Glutamatergic neuron (in vitro differentiated cells): ENCODE measurements at regions not wholly inside any gene's neighbourhood (a gene's known extent, or its start where the extent isn't known, plus 50 kb on each side); places are given as distances from the start of the nearest gene placed in this dataset.
A peak's percentile ranks its signal among the peaks of the same experiment; 100 is the strongest.

Experiments
- DNase-seq: peaks from one replicate; pipeline ENCODE4 v3.0.0; 2022
- H3K27ac Mint-ChIP-seq: one replicate; pipeline ENCODE4 v1.8.0; 2020; ENCODE audit warnings: mild to moderate bottlenecking, mixed read lengths, inconsistent platforms; ENCODE audit not compliant: unreplicated experiment
- H3K27me3 Mint-ChIP-seq: one replicate; pipeline ENCODE4 v1.8.0; 2020; ENCODE audit warnings: mild to moderate bottlenecking, moderate library complexity, mixed read lengths, inconsistent platforms; ENCODE audit not compliant: unreplicated experiment
- H3K36me3 Mint-ChIP-seq: one replicate; pipeline ENCODE4 v1.8.0; 2020; ENCODE audit warnings: mild to moderate bottlenecking, mixed read lengths, inconsistent platforms; ENCODE audit not compliant: unreplicated experiment
- H3K4me1 Mint-ChIP-seq: one replicate; pipeline ENCODE4 v1.8.0; 2020; ENCODE audit warnings: mild to moderate bottlenecking, low read depth, mixed read lengths, inconsistent platforms; ENCODE audit not compliant: unreplicated experiment
- H3K4me3 Mint-ChIP-seq: one replicate; pipeline ENCODE4 v1.8.0; 2020; ENCODE audit warnings: mild to moderate bottlenecking, mixed read lengths, inconsistent platforms; ENCODE audit not compliant: unreplicated experiment
- H3K9me3 Mint-ChIP-seq: one replicate; pipeline ENCODE4 v1.8.0; 2020; ENCODE audit warnings: mild to moderate bottlenecking, moderate library complexity, mixed read lengths, inconsistent platforms; ENCODE audit not compliant: unreplicated experiment
- TF ChIP-seq, protein P1 (sequence below): fragments of 200-600 bp; sonication (generic); IDR thresholded peaks from one replicate; pipeline ENCODE4 v1.5.0; 2021; ENCODE audit not compliant: partially characterized antibody, unreplicated experiment

DNA sequence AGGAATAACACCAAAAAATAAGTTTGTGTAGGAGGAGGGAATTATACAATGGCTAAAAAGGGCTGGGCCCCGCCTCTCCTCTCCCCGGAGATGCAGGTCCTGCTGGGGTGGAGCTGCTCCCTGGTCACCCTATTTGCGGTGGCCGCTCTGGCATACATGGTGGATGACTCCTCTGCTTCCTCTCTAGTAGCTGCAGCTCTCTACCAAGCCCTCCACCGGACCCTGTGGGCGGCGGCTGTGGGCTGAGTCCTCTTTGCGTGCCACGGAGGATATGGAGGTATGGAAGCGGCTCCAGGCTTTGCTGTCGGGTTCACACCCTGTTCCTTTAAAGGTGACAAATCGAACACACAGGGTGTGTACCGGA, 77.1 kb upstream of the SEC11C start:
- Mint-ChIP-seq H3K36me3 (no peaks in the 10 kb centered on the region), H3K4me1 (peaks cover 10% of the 10 kb centered on the region), H3K27me3 (peaks cover 6% of the 10 kb centered on the region), H3K9me3 (no peaks in the 10 kb centered on the region), H3K4me3 (no peak overlapping the region), H3K27ac (no peak overlapping the region)
- no peak for DNase-seq
- TF ChIP-seq, protein P1, sequence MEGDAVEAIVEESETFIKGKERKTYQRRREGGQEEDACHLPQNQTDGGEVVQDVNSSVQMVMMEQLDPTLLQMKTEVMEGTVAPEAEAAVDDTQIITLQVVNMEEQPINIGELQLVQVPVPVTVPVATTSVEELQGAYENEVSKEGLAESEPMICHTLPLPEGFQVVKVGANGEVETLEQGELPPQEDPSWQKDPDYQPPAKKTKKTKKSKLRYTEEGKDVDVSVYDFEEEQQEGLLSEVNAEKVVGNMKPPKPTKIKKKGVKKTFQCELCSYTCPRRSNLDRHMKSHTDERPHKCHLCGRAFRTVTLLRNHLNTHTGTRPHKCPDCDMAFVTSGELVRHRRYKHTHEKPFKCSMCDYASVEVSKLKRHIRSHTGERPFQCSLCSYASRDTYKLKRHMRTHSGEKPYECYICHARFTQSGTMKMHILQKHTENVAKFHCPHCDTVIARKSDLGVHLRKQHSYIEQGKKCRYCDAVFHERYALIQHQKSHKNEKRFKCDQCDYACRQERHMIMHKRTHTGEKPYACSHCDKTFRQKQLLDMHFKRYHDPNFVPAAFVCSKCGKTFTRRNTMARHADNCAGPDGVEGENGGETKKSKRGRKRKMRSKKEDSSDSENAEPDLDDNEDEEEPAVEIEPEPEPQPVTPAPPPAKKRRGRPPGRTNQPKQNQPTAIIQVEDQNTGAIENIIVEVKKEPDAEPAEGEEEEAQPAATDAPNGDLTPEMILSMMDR = no peak

DNA sequence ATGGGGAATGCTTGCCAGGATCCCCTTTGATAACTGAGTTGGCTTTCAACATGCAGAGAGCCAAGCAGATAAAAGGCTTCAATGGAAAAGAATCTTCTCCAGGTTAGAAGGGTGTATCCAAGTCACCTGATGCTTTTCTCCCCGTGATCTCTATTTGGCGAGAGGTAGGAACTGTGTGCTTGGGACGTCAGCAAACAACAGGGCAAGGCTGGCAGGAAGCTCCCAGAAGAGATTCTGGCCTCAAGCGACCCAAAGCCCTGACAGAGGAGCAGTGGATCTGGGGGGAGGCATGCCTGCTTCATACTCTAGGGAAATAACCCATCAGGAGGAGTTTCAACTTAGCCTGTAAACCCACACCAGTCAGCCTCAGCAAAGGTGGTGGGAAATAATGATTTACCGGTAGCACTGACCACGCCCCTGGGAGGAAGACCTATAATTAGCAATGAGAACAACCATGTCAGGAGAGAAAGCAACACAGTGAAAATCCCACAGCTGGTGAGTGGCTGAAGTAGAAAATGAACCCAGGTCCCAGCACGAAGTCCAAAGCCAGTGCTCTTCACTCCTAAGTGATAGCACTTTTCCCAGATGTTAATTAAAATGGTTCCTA, 76.3 kb upstream of the SEC11C start:
- H3K4me1 Mint-ChIP-seq = peaks cover 10% of the 10 kb centered on the region
- no peak overlapping the region for H3K4me3 Mint-ChIP-seq
- no peak for DNase-seq
- TF ChIP-seq, protein P1 = no peak
- H3K36me3 Mint-ChIP-seq = no peaks in the 10 kb centered on the region
- no peaks in the 10 kb centered on the region for H3K9me3 Mint-ChIP-seq
- peaks cover 6% of the 10 kb centered on the region for H3K27me3 Mint-ChIP-seq
- no peak overlapping the region for H3K27ac Mint-ChIP-seq

DNA sequence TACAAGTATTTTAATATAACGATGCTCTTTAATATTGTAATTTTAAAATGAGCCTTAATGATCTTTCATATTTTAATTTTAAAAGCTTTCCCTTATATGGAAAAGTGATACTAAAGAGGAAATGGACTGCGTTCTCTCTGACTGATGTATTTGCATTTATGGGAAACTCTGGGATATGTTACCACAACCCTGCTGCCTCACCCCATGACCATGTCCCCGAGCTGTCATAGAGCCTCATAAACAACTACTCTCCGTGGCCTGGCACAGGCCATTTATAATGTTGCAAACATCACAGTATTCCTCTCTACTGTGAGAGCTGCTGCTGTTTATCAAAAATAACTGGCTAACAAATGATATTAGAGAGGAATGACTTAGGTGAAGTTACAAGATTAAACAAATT, 75.8 kb upstream of the SEC11C start:
- H3K9me3 Mint-ChIP-seq = no peaks in the 10 kb centered on the region
- no peaks in the 10 kb centered on the region for H3K36me3 Mint-ChIP-seq
- no peak overlapping the region for H3K4me3 Mint-ChIP-seq
- H3K27ac Mint-ChIP-seq = no peak overlapping the region
- DNase-seq = no peak
- H3K27me3 Mint-ChIP-seq = peaks cover 6% of the 10 kb centered on the region
- TF ChIP-seq, protein P1 = no peak
- H3K4me1 Mint-ChIP-seq = peaks cover 10% of the 10 kb centered on the region

DNA sequence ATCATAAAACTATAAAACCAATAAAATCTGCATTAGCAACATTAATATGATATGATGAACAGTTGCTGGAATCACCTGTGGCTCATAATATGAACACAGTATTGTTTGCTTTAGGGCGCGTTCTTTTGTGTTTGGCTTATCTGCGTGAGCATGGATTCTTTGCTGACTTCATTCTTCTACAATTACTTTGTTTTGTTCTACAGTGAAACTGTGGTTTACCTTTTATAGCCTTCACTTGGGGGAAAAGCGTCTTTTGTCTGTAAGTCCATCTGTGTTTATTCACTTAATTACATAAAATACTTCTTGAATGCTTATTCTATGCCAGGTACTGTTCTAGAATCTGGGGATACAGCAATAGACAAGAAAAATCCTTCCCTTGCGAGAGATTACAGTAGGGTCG, 74.0 kb upstream of the SEC11C start:
- Mint-ChIP-seq H3K27ac (no peak overlapping the region), H3K27me3 (peaks cover under 1% of the 10 kb centered on the region)

DNA sequence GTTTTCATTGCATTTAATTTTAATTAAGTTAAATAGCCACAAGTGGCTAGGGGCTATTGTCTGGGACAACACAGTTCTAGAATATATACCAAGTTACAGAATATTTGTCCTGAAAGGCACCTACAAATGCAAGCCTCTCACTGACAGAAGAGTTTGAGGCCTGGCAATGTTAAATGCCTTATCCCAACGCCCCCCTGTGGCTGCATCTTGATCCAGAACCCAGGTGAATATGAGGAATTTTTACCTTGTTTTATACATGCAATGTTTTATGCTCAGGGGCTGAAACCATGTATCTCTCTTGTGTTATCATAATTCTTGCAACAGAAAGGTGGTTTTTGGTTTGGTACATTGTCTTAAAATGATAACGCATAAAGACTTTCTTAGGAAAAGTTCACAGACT, 71.8 kb upstream of the SEC11C start:
- no peak overlapping the region for H3K27ac Mint-ChIP-seq
- no peak overlapping the region for H3K4me3 Mint-ChIP-seq
- no peaks in the 10 kb centered on the region for H3K36me3 Mint-ChIP-seq
- H3K9me3 Mint-ChIP-seq = no peaks in the 10 kb centered on the region
- DNase-seq = peak; percentile 40
- TF ChIP-seq, protein P1 = peak; percentile 19
- peaks cover 4% of the 10 kb centered on the region for H3K4me1 Mint-ChIP-seq
- no peaks in the 10 kb centered on the region for H3K27me3 Mint-ChIP-seq

More for the DNA sequence above, 74.0 kb upstream of the SEC11C start:
- DNase-seq = no peak
- H3K4me3 Mint-ChIP-seq = no peak overlapping the region
- TF ChIP-seq, protein P1 = no peak
- H3K36me3 Mint-ChIP-seq = no peaks in the 10 kb centered on the region
- peaks cover 6% of the 10 kb centered on the region for H3K4me1 Mint-ChIP-seq
- no peaks in the 10 kb centered on the region for H3K9me3 Mint-ChIP-seq
